Ishikawa (cell line): ENCODE measurements at regions not wholly inside any gene's neighbourhood (a gene's known extent, or its start where the extent isn't known, plus 50 kb on each side); places are given as distances from the start of the nearest gene placed in this dataset.

Source experiments
- CEBPB ChIP-seq: IDR thresholded peaks from 2 replicates; pipeline ENCODE4 v1.6.1; 2012
- CREB1 ChIP-seq: IDR thresholded peaks from 2 replicates; pipeline ENCODE4 v1.6.1; 2012; ENCODE audit warnings: low read depth
- EGR1 ChIP-seq: IDR thresholded peaks from 2 replicates; pipeline ENCODE4 v1.6.1; 2012
- EP300 ChIP-seq: IDR thresholded peaks from 2 replicates; pipeline ENCODE4 v1.6.1; 2012; ENCODE audit warnings: borderline replicate concordance
- FOXM1 ChIP-seq: IDR thresholded peaks from 2 replicates; pipeline ENCODE4 v1.6.1; 2012; ENCODE audit warnings: low read depth, borderline replicate concordance
- MAX ChIP-seq: IDR thresholded peaks from 2 replicates; pipeline ENCODE4 v1.6.1; 2012
- NFIC ChIP-seq: IDR thresholded peaks from 2 replicates; pipeline ENCODE4 v1.6.1; 2012
- RAD21 ChIP-seq: IDR thresholded peaks from 2 replicates; pipeline ENCODE4 v1.6.1; 2012; ENCODE audit warnings: low read depth
- REST ChIP-seq: IDR thresholded peaks from 2 replicates; pipeline ENCODE4 v1.6.1; 2012; ENCODE audit warnings: low read depth, mild to moderate bottlenecking
- TAF1 ChIP-seq: IDR thresholded peaks from 2 replicates; pipeline ENCODE4 v1.6.1; 2012; ENCODE audit warnings: low read depth, mild to moderate bottlenecking
- TCF12 ChIP-seq: IDR thresholded peaks from 2 replicates; pipeline ENCODE4 v1.6.1; 2012; ENCODE audit warnings: low read depth
- TEAD4 ChIP-seq: IDR thresholded peaks from 2 replicates; pipeline ENCODE4 v1.6.1; 2012
- USF1 ChIP-seq: IDR thresholded peaks from 2 replicates; pipeline ENCODE4 v1.6.1; 2012
- YY1 ChIP-seq: IDR thresholded peaks from 2 replicates; pipeline ENCODE4 v1.6.1; 2012; ENCODE audit warnings: low read depth
- ZBTB7A ChIP-seq: IDR thresholded peaks from 2 replicates; pipeline ENCODE4 v1.6.1; 2012; ENCODE audit warnings: low read depth

- TF ChIP-seq TAF1 (no peak), FOXM1 (no peak), NFIC (no peak), CREB1 (no peak), USF1 (no peak), EGR1 (no peak), RAD21 (no peak), CEBPB (no peak), TCF12 (no peak), ZBTB7A (no peak), YY1 (no peak), MAX (no peak), REST (no peak), TEAD4 (no peak), EP300 (no peak)
Observed at GRCh38 chr10:55002420-55002819, 201.4 kb upstream of the PCDH15 start.

GRCh38 chr10:55001422-55001821, 200.4 kb upstream of the PCDH15 start:
- no peak for TF ChIP-seq RAD21
- no peak for TF ChIP-seq NFIC
- no peak for TF ChIP-seq TEAD4
- TF ChIP-seq REST, result no peak
- no peak for TF ChIP-seq USF1
- no peak for TF ChIP-seq MAX
- no peak for TF ChIP-seq EP300
- no peak for TF ChIP-seq TCF12
- no peak for TF ChIP-seq YY1
- no peak for TF ChIP-seq CREB1
- TF ChIP-seq FOXM1, result no peak
- no peak for TF ChIP-seq TAF1
- TF ChIP-seq ZBTB7A, result no peak
- no peak for TF ChIP-seq CEBPB
- TF ChIP-seq EGR1, result no peak

GRCh38 chr10:54993148-54993547, 192.1 kb upstream of the PCDH15 start:
- TF ChIP-seq REST (no peak), RAD21 (no peak), FOXM1 (no peak), NFIC (no peak), TAF1 (no peak), CEBPB (no peak), YY1 (no peak), CREB1 (no peak), EGR1 (no peak), ZBTB7A (no peak), USF1 (no peak), EP300 (no peak), TCF12 (no peak), MAX (no peak)

GRCh38 chr10:54985732-54986131, 184.7 kb upstream of the PCDH15 start:
- TF ChIP-seq USF1 (peak; percentile 73), YY1 (no peak), RAD21 (peak; percentile 44)
